ENCODE measurements at regions not wholly inside any gene's neighbourhood (a gene's known extent, or its start where the extent isn't known, plus 50 kb on each side); places are given as distances from the start of the nearest gene placed in this dataset.

- no peak for TF ChIP-seq CTCF (IDR thresholded peaks at IDR 0.05; ENCODE audit: insufficient read depth, low read depth, low read length)
- TF ChIP-seq EZH2 (IDR thresholded peaks at IDR 0.05; ENCODE audit: insufficient read depth, low read length) = no peak
These were observed 181.2 kb downstream of the UBE2E3 start for GRCh38 chr2:181161615-181162014.

Data from astrocyte (in vitro differentiated cells and primary cell).